OCI-LY3 (cell line): ENCODE measurements at regions not wholly inside any gene's neighbourhood (a gene's known extent, or its start where the extent isn't known, plus 50 kb on each side); places are given as distances from the start of the nearest gene placed in this dataset.
A peak's percentile ranks its signal among the peaks of the same experiment; 100 is the strongest.

Source experiments
- H2AFZ ChIP-seq: fragments of 200-600, 300-600 bp; shearing (Covaris generic); 2 replicates; pipeline ENCODE4 v1.6.0; 2014; ENCODE audit warnings: antibody characterized with exemption, low read depth, low read length
- H3K27ac ChIP-seq: fragments of 200-600, 300-600 bp; sonication (generic); 2 replicates; pipeline ENCODE4 v1.5.1; 2014; ENCODE audit warnings: mild to moderate bottlenecking, low read length, moderate library complexity, mixed read lengths
- H3K27me3 ChIP-seq: fragments of 200-600, 300-600 bp; sonication (generic); 2 replicates; pipeline ENCODE4 v1.6.1; 2014; ENCODE audit warnings: low read depth, low read length, mixed read lengths
- H3K36me3 ChIP-seq: fragments of 200-600, 300-600 bp; sonication (generic); replicated peaks from 2 replicates; pipeline ENCODE3; 2014; ENCODE audit warnings: low read depth, low read length, mixed read lengths
- H3K4me1 ChIP-seq: fragments of 300-600, 200-600 bp; sonication (generic); 2 replicates; pipeline ENCODE4 v1.6.1; 2014; ENCODE audit warnings: low read length, mixed read lengths
- H3K4me2 ChIP-seq: fragments of 200-600, 300-600 bp; sonication (generic); 2 replicates; pipeline ENCODE4 v1.6.1; 2014; ENCODE audit warnings: low read length, mixed read lengths
- H3K4me3 ChIP-seq: fragments of 300-600, 200-600 bp; sonication (generic); 2 replicates; pipeline ENCODE4 v1.5.1; 2014; ENCODE audit warnings: antibody characterized with exemption, mild to moderate bottlenecking, low read length, moderate library complexity
- H3K79me2 ChIP-seq: fragments of 300-600, 200-600 bp; shearing (Covaris generic); 2 replicates; pipeline ENCODE4 v1.6.1; 2014; ENCODE audit warnings: mild to moderate bottlenecking, low read length, mixed read lengths
- H3K9ac ChIP-seq: fragments of 300-600, 200-600 bp; shearing (Covaris generic); 2 replicates; pipeline ENCODE4 v1.6.0; 2014; ENCODE audit warnings: mild to moderate bottlenecking, low read length, moderate library complexity
- H3K9me3 ChIP-seq: fragments of 200-600, 300-600 bp; shearing (Covaris generic); 2 replicates; pipeline ENCODE4 v1.6.1; 2014; ENCODE audit warnings: low read length, mixed read lengths; ENCODE audit not compliant: insufficient read depth
- H4K20me1 ChIP-seq: fragments of 200-600, 300-600 bp; sonication (generic); 2 replicates; pipeline ENCODE4 v1.6.1; 2016; ENCODE audit warnings: low read length, mixed read lengths; ENCODE audit not compliant: insufficient read depth
- EZH2phosphoT487 ChIP-seq: fragments of 200-600 bp; shearing (Covaris generic); IDR thresholded peaks from 2 replicates; pipeline ENCODE4 v1.6.1; 2018; ENCODE audit warnings: antibody characterized with exemption, mixed run types, low read depth
- TF ChIP-seq, protein P1 (sequence below): fragments of 200-600, 300-600 bp; sonication (generic); IDR thresholded peaks from 2 replicates; pipeline ENCODE4 v1.5.1; 2014; ENCODE audit warnings: antibody characterized with exemption, low read length, low read depth

DNA sequence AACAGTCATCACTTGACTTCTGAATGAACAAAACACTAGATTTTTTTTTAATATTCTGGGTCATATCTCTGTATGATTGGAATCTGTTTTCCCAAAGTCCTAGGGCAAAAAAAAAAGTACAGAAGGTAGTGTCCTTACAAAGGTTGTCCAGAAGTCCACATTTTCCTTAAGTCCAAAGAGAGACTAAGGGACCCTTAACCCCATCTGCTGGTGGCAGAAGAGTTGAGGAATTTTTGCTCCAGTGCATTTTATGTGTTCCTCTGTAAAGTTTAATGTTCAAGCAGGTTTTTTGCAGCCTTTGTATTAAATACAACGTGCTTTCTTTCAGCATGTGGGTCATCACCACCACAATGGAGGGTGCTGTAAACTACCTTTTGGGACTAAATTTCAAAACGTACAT, 215.9 kb downstream of the SP3 start:
- TF ChIP-seq, protein P1, sequence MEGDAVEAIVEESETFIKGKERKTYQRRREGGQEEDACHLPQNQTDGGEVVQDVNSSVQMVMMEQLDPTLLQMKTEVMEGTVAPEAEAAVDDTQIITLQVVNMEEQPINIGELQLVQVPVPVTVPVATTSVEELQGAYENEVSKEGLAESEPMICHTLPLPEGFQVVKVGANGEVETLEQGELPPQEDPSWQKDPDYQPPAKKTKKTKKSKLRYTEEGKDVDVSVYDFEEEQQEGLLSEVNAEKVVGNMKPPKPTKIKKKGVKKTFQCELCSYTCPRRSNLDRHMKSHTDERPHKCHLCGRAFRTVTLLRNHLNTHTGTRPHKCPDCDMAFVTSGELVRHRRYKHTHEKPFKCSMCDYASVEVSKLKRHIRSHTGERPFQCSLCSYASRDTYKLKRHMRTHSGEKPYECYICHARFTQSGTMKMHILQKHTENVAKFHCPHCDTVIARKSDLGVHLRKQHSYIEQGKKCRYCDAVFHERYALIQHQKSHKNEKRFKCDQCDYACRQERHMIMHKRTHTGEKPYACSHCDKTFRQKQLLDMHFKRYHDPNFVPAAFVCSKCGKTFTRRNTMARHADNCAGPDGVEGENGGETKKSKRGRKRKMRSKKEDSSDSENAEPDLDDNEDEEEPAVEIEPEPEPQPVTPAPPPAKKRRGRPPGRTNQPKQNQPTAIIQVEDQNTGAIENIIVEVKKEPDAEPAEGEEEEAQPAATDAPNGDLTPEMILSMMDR, result peak; percentile 41; the same call in 1 of the 2 replicates
- no peak for TF ChIP-seq EZH2phosphoT487
- Histone ChIP-seq H3K9me3 (no peaks in the 10 kb centered on the region), H3K4me1 (no peaks in the 10 kb centered on the region)

DNA sequence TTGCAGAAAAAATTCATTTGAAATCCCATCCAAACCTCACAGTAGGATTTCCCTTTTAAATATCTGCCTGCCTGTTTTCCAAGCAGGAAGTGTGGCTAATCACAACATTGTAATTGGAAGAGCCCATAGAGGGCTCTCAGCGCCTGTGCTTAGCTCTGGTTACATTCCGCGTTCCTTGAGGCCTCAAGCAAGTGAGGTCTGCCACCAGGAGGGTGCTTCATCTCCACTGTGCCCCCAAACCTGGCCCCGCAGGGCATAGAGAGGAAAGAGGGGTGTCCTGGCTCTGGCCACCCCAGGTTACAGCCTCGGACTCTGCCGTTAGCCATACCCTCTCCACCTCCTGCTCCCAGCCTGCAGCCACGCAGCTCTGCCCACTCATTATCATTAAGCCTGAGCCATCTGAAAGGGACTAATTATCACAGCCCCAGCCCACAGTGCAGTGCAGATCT, 214.8 kb downstream of the SP3 start:
- TF ChIP-seq, protein P1, result no peak
- TF ChIP-seq EZH2phosphoT487, result no peak
- Histone ChIP-seq H3K36me3 (no peaks in the 10 kb centered on the region), H3K9ac (no peak overlapping the region), H3K9me3 (no peaks in the 10 kb centered on the region), H3K4me2 (no peak overlapping the region), H2AFZ (no peak overlapping the region), H3K4me1 (no peaks in the 10 kb centered on the region), H3K27me3 (peaks cover 13% of the 10 kb centered on the region; the same call in 1 of the 2 replicates), H3K79me2 (no peaks in the 10 kb centered on the region), H3K27ac (no peak overlapping the region), H4K20me1 (no peaks in the 10 kb centered on the region), H3K4me3 (no peak overlapping the region)

More for the DNA sequence above, 215.9 kb downstream of the SP3 start:
- Histone ChIP-seq H3K27ac (no peak overlapping the region), H3K27me3 (peaks cover 13% of the 10 kb centered on the region; the same call in 1 of the 2 replicates), H3K79me2 (no peaks in the 10 kb centered on the region), H4K20me1 (no peaks in the 10 kb centered on the region), H3K4me2 (no peak overlapping the region), H3K9ac (no peak overlapping the region), H2AFZ (no peak overlapping the region), H3K36me3 (no peaks in the 10 kb centered on the region), H3K4me3 (no peak overlapping the region)

DNA sequence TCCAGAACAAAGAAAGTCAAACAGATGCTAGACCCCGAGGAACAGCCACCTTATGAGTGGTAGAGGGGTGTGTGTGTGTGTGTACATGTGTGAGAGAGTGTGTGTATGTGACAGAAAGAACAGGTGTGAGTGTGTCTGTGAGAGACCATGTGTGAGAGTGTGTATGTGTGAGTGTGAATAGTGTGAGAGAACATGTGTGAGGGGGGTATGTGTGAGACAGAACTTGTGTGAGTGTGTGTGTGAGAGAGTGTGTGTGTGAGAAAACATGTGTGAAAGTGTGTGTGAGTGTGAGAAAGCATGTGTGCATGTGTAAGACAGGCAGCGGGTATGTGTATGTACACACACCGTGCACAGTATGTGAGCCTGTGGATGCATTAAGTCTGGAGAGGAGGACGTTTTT, 214.3 kb downstream of the SP3 start:
- no peak for TF ChIP-seq EZH2phosphoT487
- TF ChIP-seq, protein P1, result no peak
- H3K79me2 ChIP-seq, result no peaks in the 10 kb centered on the region
- H3K9me3 ChIP-seq, result no peaks in the 10 kb centered on the region
- H3K9ac ChIP-seq, result no peak overlapping the region
- H3K4me2 ChIP-seq, result no peak overlapping the region
- no peak overlapping the region for H2AFZ ChIP-seq
- H3K4me3 ChIP-seq, result no peak overlapping the region
- H3K27ac ChIP-seq, result no peak overlapping the region
- H3K4me1 ChIP-seq, result no peaks in the 10 kb centered on the region
- H3K36me3 ChIP-seq, result no peaks in the 10 kb centered on the region
- no peaks in the 10 kb centered on the region for H4K20me1 ChIP-seq
- peaks cover 13% of the 10 kb centered on the region; the same call in 1 of the 2 replicates for H3K27me3 ChIP-seq

DNA sequence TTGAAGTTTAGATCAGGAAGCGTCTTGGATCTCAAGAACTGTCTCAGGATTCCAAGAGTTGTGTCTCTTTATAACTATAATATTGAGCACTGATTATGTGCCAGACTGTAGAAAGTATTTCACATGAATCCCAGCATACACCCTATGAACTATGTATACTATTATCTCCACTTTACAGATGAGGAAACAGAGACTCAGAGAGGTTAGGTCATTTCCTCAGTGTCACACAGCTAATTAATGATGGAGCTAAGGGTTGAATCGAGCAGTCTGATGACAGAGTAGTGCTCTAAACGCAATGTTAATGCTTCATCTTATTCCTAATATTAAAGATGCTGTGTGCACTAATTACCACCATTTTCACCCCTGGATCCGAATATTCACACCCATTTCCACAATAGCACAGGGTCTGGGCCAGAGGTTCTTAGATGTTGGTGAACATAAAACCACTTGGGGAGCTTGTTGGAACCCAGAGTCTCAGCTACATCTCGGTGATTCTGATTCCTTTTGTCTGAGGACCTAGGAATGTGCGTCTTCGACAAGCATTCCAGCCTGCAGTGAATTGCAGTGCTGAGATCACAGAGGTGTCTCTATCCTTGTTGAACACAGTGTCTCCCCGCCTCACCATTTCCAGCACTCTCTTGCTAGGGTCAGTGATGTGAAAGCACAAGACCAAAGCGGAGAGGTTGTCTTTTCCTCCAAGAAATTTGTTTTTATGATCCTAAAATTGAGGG, 213.8 kb downstream of the SP3 start:
- H3K36me3 ChIP-seq, result no peaks in the 10 kb centered on the region
- peaks cover 13% of the 10 kb centered on the region; the same call in 1 of the 2 replicates for H3K27me3 ChIP-seq
- H3K79me2 ChIP-seq, result no peaks in the 10 kb centered on the region
- TF ChIP-seq EZH2phosphoT487, result no peak
- TF ChIP-seq, protein P1, result no peak
- H3K9ac ChIP-seq, result no peak overlapping the region
- H2AFZ ChIP-seq, result no peak overlapping the region
- no peak overlapping the region for H3K27ac ChIP-seq
- no peak overlapping the region for H3K4me3 ChIP-seq
- no peaks in the 10 kb centered on the region for H3K4me1 ChIP-seq
- H3K4me2 ChIP-seq, result no peak overlapping the region
- H4K20me1 ChIP-seq, result no peaks in the 10 kb centered on the region
- H3K9me3 ChIP-seq, result no peaks in the 10 kb centered on the region
